ENCODE measurements at regions not wholly inside any gene's neighbourhood (a gene's known extent, or its start where the extent isn't known, plus 50 kb on each side); places are given as distances from the start of the nearest gene placed in this dataset.
"Not testable (repeated sequence)": the region's sequence is repeated elsewhere in the genome, so short reads cannot be mapped to it uniquely, and the experiment has no call there.

DNA sequence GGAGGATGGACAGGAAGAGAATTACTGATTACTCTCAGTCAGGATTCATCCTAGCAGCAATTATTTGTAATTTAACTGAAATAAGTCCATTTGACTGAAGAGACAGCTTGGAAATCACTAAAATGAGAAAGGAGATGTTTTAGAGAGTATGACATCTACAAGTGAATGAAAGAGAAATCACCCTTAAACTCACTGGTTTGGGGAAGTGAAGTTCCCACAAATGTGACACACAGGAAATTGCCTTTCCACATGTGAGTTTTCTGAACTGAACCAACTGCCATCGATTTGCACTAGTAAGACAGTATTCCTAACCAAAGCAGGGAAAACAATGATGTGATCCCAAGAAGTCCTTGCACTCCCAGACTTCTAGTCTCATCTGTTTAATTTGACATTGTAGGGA, 110.3 kb downstream of the FAM72B start:
- TF ChIP-seq, protein P1, sequence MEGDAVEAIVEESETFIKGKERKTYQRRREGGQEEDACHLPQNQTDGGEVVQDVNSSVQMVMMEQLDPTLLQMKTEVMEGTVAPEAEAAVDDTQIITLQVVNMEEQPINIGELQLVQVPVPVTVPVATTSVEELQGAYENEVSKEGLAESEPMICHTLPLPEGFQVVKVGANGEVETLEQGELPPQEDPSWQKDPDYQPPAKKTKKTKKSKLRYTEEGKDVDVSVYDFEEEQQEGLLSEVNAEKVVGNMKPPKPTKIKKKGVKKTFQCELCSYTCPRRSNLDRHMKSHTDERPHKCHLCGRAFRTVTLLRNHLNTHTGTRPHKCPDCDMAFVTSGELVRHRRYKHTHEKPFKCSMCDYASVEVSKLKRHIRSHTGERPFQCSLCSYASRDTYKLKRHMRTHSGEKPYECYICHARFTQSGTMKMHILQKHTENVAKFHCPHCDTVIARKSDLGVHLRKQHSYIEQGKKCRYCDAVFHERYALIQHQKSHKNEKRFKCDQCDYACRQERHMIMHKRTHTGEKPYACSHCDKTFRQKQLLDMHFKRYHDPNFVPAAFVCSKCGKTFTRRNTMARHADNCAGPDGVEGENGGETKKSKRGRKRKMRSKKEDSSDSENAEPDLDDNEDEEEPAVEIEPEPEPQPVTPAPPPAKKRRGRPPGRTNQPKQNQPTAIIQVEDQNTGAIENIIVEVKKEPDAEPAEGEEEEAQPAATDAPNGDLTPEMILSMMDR (conservative IDR thresholded peaks at IDR 0.05), result not testable (repeated sequence)
- TF ChIP-seq EZH2 (IDR thresholded peaks at IDR 0.05; ENCODE audit: low read depth), result not testable (repeated sequence)
